Prostate gland (tissue), 2 donors: ENCODE measurements at regions not wholly inside any gene's neighbourhood (a gene's known extent, or its start where the extent isn't known, plus 50 kb on each side); places are given as distances from the start of the nearest gene placed in this dataset.

Source experiments
- POLR2A ChIP-seq: fragments of 450-650 bp; IDR thresholded peaks from one replicate; pipeline ENCODE4 v1.6.1; 2016; ENCODE audit warnings: antibody characterized with exemption, mild to moderate bottlenecking
- TF ChIP-seq, protein P1 (sequence below), 4 experiments: fragments of 200-600 bp in 2 of 4; fragments of 450-650 bp in 2 of 4; sonication (generic) in 2 of 4; IDR thresholded peaks; 1 replicate in 3 of 4; 2 replicates in 1 of 4; pipeline ENCODE4 v1.5.1; 2016 to 2019; ENCODE audit warnings: antibody characterized with exemption in 4 of 4, mild to moderate bottlenecking in 2 of 4, moderate library complexity in 2 of 4

DNA sequence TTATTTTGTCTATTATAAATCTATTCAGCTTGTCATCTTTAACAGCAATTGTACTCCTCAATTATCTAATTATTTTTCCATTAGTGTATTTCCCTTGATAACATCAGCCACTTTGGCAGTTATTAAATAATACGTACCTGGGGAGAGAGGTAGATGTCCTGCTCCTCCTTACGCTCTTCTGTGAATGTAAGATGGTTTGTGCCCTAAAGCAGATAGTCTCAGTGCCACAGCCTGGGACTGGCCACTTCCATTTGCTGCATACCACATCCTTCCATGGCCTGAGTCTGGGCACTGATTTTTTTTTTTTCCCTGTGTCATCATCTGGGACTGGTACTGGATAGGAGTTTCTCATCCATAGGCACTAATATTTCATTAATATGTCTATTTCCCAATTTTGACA lies 632.4 kb upstream of the LRRTM4 start:
- TF ChIP-seq, protein P1, sequence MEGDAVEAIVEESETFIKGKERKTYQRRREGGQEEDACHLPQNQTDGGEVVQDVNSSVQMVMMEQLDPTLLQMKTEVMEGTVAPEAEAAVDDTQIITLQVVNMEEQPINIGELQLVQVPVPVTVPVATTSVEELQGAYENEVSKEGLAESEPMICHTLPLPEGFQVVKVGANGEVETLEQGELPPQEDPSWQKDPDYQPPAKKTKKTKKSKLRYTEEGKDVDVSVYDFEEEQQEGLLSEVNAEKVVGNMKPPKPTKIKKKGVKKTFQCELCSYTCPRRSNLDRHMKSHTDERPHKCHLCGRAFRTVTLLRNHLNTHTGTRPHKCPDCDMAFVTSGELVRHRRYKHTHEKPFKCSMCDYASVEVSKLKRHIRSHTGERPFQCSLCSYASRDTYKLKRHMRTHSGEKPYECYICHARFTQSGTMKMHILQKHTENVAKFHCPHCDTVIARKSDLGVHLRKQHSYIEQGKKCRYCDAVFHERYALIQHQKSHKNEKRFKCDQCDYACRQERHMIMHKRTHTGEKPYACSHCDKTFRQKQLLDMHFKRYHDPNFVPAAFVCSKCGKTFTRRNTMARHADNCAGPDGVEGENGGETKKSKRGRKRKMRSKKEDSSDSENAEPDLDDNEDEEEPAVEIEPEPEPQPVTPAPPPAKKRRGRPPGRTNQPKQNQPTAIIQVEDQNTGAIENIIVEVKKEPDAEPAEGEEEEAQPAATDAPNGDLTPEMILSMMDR (IDR thresholded peaks at IDR 0.05) = no peak
- TF ChIP-seq POLR2A = no peak
